ENCODE measurements at regions not wholly inside any gene's neighbourhood (a gene's known extent, or its start where the extent isn't known, plus 50 kb on each side); places are given as distances from the start of the nearest gene placed in this dataset.

- DNase-seq = no peak
Measured at GRCh38 chr13:106232681-106233080, 302.8 kb downstream of the EFNB2 start.

DNA sequence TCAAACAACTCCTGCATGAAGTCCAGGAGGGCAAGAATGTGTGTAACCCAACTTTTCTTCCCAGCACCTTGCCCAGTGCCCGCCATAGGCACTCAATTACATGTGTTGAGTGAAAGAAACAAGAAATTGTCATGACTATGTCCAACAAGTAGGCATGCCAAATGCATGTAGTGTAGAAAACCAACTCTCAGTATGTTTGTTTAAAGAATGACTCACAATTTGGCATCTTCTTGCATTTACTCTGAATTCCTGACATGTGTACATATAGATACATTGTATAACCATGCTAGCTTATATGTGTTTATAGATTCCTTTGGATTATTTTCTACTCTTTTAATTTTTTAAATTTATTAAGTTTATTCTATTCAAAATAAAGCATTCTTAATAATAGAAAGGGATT lies 305.0 kb downstream of the EFNB2 start:
- DNase-seq = no peak

- DNase-seq = no peak
Measured at GRCh38 chr13:106225126-106225525, 310.3 kb downstream of the EFNB2 start.

DNA sequence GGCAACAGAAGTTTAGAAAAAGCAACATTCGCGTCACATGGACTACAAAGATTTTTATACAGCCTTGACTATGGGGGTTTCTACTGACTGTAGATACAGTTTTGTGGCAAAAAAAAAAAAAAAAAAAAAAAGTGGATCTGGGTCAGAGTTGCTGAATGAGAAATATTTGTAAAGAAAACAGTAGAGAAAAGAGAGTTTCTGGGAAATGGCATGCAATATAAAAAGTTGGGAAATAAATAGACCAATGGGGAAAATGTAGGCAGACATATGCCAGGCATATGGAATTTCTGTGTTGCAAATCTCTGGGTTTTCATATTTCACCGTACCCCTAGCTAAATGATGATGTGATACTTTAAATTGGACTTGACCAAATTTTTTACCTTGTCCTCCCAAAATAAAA lies 315.3 kb downstream of the EFNB2 start:
- no peak for DNase-seq

DNA sequence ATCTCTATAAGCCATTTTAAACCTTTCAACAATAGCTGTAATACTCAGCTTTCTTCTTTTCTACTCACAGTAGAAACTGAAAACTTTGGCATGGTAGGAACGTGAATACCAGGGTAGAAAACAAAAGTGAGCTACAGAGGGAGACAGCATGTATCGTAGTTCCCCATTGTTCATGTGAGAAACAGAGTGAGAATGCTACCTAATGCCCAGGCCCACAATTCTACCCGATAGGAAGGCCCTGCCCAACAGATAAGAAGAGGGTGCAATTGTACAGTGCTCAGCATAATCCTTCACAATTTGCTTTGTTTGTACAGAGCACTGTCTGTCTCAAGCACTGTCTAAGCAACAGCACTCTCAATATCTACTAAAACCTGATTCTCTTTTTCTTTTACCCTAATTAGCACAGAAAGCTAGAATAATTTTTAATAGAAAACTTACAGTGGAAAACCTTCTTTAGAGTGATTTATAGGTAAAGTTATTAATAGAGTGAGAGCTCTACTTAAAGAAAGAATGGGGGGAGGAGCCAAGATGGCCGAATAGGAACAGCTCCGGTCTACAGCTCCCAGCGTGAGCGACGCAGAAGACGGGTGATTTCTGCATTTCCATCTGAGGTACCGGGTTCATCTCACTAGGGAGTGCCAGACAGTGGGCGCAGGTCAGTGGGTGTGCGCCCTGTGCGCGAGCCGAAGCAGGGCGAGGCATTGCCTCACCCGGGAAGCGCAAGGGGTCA lies 322.3 kb downstream of the EFNB2 start:
- DNase-seq = no peak

DNA sequence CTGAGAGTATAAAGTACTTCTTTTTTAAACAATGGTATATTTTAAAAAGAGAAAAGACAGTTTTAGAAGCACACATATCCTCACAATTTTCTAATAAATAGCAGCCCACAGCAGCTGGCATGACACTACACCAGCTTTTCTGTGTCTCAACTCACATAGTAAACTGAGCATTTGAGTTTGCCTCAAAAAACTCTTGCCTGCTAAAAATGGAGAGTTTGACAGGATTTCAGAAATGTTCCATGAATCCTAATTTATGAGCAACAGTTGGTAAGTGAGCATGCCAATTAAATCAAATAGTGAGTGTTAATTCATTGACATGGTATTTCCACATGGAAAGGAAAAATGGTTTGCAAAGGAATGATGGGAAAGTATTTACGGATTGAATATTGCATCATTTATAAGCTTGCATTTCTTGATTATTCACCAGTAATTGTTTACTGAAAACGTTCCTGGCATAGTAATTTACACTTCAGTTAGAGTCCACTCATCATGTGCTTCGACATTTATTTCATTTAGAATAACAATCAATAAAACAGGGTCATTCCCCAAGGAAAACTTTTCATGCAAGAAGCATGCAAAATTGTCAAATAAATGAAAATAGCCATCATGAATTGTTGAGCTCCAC lies 323.0 kb downstream of the EFNB2 start:
- no peak for DNase-seq

- DNase-seq = no peak
Measured at GRCh38 chr13:106210324-106210723, 325.1 kb downstream of the EFNB2 start.

DNA sequence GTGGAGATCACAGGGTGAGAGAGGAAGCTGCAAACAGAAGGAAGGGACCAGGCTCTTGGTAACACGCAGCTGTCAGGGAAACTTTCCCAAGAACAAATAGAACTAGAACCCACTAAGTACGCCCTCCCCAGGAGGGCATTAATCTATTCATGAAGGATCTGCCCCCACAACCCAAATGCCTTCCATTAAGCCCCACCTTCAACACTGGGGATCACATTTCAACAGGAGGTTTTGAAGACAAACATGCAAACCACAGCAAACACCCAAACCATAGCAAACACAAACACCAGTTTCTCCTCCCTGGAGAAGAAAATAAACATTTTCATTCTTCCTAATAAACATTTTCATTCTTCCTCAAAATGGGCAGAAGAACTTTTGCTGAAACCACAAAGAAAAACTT lies 329.6 kb downstream of the EFNB2 start:
- no peak for DNase-seq

DNA sequence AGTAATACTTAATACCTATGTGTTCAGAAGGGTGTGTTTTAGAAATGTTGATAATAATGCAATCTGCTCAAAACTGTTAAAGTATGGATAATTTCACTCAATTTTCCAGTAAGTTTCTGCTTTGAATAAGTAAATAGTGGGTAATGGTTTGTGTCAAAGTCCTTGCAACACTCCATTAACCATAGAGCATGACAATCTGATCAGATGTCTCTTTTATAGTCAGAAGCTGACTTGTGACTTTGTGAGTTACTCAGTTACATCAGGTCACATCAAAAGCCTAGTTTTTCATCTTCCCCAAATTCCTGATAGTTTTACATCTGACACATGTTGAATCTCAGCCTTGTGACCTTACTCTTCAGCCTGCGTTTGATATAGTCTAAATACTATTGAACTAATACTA lies 338.0 kb downstream of the EFNB2 start:
- no peak for DNase-seq

DNA sequence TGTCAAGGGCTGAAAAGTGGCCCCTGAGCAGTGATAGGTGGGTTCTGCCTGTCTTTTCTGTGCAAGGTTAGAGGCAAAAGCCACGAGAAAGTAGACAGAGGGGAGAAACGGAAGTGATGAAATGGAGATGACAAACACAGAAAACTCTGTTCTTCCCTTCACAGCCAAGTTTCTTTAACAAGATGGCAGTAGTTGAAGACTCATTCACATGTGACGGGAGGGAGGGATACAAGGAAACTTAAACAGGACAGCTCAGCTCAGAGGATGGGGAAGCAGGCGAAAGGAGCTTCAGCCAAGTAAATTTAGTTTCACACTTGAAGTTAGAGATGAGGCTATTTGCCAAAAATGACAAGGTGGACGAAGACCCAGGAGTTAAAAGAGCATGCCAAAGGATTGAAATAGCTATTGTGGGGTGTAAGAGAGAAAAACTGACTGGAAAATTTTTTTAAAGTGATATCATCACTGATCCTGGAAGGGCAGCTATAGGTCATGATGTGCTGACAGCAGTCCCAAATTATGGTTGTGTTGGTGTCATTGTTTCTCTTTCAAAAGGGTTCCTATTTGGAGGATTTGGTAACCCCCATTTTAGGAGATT lies 347.9 kb downstream of the EFNB2 start:
- DNase-seq = no peak

DNA sequence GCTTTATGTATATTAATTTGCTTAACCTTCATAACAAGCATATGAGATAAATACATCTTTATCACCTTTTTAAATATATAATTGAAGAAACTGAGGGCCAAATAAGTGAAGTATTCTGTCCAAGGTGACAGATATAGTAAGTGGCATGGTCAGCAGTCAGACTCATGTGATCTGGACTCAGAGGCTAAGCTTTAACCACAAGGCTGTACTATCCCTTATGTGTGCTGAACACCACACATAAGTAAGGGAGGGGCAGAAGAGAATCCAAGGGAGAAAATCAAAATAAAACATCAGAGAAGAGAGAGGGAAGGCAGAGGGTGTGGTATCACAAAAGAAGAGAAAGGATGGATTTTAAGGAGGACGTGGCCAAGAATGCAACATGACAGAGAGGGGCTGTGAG lies 348.4 kb downstream of the EFNB2 start:
- no peak for DNase-seq

DNA sequence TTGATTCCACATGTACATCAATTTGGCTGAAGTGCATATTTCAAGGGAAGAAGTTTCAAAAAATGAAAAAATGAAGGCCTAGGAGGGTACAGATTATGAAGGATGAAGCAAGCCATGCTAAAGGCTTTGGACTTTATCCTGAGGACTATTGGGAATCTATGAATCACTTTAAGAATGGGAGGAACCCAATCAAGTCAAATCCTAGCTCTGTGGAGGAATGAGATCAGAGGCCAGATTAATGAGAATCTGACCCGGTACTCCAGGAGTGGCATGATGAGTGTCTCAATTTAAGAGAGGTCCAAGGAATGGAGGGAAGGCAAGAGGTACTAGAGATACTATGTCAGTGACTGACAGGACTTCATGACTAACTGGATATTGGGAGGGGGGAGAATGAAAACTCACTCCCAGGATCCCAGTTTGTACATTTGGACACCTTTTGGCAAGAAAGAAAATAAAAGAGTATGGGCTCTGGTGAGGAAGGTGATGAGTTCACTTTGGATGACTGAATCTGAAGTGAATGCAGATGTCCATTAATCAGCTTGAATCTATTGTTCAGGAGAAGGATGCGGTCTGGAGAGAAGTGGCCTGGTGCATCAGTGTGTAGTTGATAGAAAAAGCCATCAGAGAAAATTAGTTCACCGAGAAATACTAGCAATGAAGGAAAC lies 349.0 kb downstream of the EFNB2 start:
- no peak for DNase-seq

DNA sequence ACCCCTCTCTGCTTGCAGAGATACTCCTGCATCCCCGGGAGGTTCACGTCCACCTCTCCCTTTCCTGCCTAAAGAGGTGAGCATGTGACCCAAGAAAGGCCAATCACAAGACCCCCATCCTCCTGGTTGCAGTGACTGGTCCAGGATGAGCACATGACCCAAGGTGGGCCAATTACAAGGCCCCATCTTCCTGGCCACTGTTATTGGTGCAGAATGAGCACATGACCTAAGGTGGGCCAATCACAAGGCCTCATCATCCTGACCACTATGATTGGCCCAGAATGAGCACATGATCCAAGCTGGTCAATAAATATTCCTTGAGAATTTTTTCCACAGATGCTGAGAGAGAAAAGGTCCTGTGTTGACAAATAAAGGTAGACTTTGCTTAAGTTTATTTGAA lies 350.7 kb downstream of the EFNB2 start:
- no peak for DNase-seq

DNA sequence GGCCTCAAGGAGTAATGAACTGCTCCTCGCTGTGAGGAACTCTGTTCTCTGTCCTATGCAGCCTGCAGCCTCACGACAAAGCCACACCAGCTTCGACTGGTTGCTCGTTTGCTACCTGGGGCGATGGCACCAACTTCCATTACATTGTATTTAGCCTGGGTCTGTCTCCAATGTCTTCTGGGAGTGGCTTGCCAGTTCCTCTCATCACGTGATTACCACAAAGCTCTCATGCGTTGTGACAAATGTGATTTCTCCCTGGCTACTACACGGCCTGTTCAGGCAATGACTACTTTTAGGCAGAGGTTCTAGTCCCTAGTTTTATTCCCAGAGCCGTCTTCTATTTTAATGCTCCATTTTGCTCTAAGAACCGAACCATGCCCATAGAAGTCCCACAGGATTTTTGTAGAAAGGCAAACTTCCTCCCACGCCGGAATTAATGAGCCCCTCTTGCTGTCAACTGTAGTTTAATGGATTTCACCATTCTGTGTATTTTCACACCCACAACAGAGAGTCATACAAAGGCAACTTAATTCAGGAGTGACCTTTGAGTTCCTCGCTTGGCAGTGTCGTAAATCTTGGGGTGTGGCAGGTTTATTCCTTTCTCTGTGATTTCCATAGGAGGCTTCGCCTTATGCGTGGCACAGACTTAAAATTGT lies 351.9 kb downstream of the EFNB2 start:
- DNase-seq = no peak

DNA sequence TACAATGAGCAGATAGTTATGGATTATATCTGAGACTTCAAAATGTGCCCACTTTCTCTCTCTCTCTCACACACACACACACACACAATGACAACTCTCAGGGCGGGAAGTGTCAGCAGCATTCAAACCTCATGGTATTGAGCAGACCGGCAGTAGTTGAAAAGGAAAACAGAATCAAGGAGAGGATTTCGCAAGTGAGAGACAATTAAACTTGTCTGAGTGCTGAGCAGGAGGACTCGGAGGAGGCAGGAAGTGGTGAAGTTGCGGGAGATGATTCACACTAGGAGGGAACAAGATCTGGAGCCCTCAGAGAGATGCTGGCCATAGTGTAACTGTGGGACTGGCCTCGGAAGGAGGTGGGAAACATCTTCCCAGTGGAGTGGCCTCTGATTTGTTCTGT lies 353.1 kb downstream of the EFNB2 start:
- no peak for DNase-seq

- no peak for DNase-seq
Measured at GRCh38 chr13:106178816-106179215, 356.6 kb downstream of the EFNB2 start.

DNA sequence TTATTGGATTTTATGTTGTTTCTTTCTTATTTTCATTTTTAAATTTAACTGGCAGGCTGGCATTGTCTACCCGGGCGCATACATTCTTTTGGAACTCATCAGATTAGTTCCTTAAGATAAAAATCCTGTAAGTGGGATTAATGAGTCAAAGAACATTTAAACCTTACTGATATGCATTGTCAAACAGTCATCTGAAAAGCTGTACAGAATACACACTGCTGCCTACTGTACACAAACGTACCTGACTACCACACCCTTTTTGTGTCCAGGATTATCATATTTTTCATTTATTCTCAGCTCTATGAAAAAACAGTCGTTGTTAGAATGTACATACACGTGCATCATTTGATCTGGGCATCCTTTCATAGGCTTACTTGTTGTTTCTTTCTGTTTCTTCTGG lies 358.3 kb downstream of the EFNB2 start:
- DNase-seq = no peak

DNA sequence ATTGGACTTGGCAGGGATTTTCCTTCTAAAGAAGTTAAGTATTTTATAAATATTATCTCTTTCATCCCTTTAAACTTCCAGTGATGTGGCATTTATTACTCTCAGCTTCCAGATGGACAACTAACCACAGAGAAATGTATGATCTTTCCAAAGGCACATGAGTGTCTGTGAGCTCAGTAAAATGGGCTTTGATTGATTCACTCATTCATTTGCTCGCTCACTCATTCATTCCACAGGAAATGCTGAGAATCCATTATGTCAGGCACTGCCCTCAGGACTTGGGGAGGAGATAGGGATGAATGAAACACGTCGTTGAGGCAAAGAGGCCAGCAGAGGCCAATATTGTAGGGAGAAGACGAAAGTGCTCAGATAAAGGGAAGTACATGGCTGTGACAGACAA lies 359.3 kb downstream of the EFNB2 start:
- DNase-seq = no peak

DNA sequence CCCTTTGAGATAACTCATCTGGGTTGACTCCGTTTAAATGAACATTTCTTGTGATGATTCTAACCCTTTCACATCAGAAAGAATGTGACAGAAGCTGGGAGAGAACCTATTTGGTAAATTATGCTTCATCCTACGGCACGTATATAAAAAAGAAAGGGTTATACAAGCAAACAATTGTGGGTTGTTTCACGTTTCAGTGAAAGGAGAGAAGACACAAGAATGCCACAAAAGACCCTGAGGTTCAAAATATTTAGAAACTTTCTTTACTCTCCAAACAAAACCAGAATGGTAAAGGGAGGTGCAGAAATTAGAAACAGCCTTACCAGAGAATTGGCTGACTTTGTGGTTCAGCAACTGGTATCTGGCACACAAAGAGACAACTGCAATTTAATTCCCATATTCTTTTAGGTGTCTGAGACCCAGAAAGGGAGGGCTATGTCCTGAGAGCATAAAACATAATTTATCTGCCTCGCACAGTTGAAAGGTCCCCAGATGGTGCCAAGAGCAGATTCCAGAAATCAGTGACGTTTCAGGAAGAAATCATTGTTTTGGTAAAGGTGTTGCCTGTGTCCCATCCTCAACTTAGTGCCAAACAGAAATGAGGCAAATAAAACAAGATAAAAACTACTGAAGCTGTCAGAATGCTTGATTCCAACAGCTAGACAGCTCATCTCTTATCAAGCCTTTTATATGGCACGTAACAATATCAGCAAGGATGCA lies 361.4 kb downstream of the EFNB2 start:
- DNase-seq = no peak

GRCh38 chr13:106173346-106173745 lies 362.1 kb downstream of the EFNB2 start:
- no peak for DNase-seq

DNA sequence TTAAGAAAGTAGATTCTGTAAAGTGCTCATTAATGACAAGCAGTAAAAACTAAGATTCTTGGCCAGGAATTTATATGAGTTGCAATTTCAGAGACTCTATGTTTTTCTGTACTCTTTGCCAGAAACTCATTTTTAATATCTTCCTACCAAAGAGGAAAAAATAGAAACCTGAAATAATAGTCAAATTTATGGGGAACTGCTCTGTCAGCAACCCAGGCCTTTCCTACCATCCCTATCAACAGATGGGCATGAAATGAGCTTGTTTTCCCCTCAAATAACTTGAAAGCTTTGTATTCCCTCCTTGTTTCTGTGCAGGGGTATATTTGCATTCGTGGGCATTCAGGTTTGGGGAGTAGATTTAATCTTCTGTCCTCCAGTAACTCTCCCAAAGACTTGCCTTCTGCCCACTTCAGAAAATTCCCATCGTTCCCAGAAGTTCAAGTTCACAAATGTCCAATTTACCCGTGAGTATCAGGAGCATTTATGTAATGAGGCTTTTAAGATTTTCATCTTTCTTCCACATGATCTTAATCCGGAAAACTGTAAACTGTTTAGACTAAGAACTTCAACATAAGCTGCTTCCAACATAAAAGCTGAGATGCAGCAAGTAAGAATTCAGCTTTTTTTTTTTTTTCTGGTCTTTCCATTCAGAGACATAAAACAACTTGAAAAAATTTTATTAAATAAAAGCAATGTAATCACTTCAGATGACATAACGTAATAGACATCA lies 363.1 kb downstream of the EFNB2 start:
- DNase-seq = no peak

DNA sequence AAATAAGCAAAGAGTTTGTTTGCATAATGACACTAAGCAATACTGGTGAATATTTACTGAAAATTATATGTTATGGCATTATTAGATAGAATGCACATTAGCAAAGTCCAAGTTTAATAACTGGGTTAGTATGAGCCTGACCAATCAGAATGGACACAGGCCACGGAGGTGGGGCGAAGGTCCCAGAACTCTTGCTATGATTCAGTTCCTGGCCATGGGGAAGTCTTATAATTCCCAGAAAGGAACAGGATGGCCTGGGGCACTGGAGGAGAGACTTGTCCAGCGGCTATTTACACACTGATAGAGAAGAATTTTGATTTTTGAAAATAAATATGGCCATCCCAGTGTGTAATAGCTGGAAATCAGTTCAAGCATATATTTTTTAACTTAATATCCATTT lies 372.0 kb downstream of the EFNB2 start:
- no peak for DNase-seq
